Urinary bladder (tissue), 1 donor: ENCODE measurements at regions not wholly inside any gene's neighbourhood (a gene's known extent, or its start where the extent isn't known, plus 50 kb on each side); places are given as distances from the start of the nearest gene placed in this dataset. TPM values are rescaled to one million over a fixed set of nuclear protein-coding genes. Genes with fewer than 3 reads are reported as not detected.

Experiments used
- small RNA-seq: library from RNA; depleted of rRNA; stranded (forward); fragments of <200 nt; gene quantifications from one replicate; pipeline ENCODE3, GENCODE V24; 2014

Small RNA genes in the stretch of these regions (small RNA-seq; reads per million reads assigned to genes)
- gene RNU6-954P (not detected), gene ZNF114P1 (not detected)
